ENCODE measurements at regions not wholly inside any gene's neighbourhood (a gene's known extent, or its start where the extent isn't known, plus 50 kb on each side); places are given as distances from the start of the nearest gene placed in this dataset.

GRCh38 chr14:104388541-104389325 lies 190.8 kb upstream of the C14orf180 start:
- no peak for TF ChIP-seq CTCF (conservative IDR thresholded peaks at IDR 0.05; ENCODE audit: low read depth, low read length)
- no peak overlapping the region for H3K4me3 ChIP-seq (ENCODE audit: low read depth, low read length)
- DNase-seq (ENCODE audit: low read depth), result no peak

- no peak overlapping the region for H3K4me3 ChIP-seq (ENCODE audit: low read depth, low read length)
- no peak for DNase-seq (ENCODE audit: low read depth)
- no peak for TF ChIP-seq CTCF (conservative IDR thresholded peaks at IDR 0.05; ENCODE audit: low read depth, low read length)
Measured at GRCh38 chr14:104389326-104390220, 190.0 kb upstream of the C14orf180 start.

GRCh38 chr14:104390221-104390931 lies 189.2 kb upstream of the C14orf180 start:
- H3K4me3 ChIP-seq (ENCODE audit: low read depth, low read length), result no peak overlapping the region
- TF ChIP-seq CTCF (conservative IDR thresholded peaks at IDR 0.05; ENCODE audit: low read depth, low read length), result no peak
- no peak for DNase-seq (ENCODE audit: low read depth)

GRCh38 chr14:104390941-104391901 lies 188.3 kb upstream of the C14orf180 start:
- no peak overlapping the region for H3K4me3 ChIP-seq (ENCODE audit: low read depth, low read length)
- no peak for DNase-seq (ENCODE audit: low read depth)
- TF ChIP-seq CTCF (conservative IDR thresholded peaks at IDR 0.05; ENCODE audit: low read depth, low read length), result no peak

GRCh38 chr14:104392001-104392395 lies 187.6 kb upstream of the C14orf180 start:
- H3K4me3 ChIP-seq (ENCODE audit: low read depth, low read length), result no peak overlapping the region
- DNase-seq (ENCODE audit: low read depth), result no peak
- TF ChIP-seq CTCF (conservative IDR thresholded peaks at IDR 0.05; ENCODE audit: low read depth, low read length), result no peak

Data from epithelial cell of proximal tubule (primary cell).